GM19395 (cell line): ENCODE measurements at regions not wholly inside any gene's neighbourhood (a gene's known extent, or its start where the extent isn't known, plus 50 kb on each side); places are given as distances from the start of the nearest gene placed in this dataset.

Source experiments
- ATAC-seq: cut with Tn5 transposase; IDR thresholded peaks from one replicate; pipeline ENCODE4 v1.9.1; 2021; ENCODE audit warnings: mild to moderate bottlenecking, moderate library complexity; ENCODE audit not compliant: unreplicated experiment

DNA sequence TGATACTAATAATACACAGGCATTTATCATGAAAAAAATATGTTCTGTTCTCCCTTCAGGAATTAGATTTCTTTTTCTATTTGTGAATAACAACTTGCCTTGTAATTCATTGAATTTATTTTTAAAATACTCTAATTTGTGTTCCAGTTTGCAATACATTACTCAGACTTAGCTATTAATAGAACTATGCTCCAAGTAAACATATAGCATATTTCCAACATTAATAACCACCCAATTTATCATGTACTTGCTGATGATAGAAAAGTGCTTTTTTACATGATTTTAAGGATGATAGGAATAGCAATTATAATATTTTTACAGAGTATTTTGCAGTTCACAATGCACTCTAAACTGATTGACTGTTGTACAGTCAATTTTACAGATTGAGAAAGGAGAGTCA lies 338.8 kb upstream of the SEMA3D start:
- ATAC-seq = no peak

DNA sequence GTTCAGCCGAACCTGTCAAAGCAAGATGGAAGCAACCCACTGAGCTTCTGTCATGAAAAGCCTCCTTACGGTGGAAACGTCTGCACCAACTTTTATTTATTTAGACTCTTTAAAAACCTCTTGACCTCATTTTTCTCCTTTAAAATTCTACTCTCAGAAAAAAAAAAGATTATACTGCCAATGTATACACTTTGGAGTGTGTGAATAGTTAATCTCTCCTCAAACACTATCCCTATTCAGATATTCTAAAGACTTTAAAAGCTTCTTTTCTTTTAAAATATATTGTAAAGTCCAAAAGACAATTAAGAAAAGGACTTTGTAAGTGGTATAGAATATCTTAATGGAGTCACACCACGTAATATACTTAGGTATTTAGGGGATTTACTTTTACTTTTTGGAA lies 335.2 kb upstream of the SEMA3D start:
- no peak for ATAC-seq

DNA sequence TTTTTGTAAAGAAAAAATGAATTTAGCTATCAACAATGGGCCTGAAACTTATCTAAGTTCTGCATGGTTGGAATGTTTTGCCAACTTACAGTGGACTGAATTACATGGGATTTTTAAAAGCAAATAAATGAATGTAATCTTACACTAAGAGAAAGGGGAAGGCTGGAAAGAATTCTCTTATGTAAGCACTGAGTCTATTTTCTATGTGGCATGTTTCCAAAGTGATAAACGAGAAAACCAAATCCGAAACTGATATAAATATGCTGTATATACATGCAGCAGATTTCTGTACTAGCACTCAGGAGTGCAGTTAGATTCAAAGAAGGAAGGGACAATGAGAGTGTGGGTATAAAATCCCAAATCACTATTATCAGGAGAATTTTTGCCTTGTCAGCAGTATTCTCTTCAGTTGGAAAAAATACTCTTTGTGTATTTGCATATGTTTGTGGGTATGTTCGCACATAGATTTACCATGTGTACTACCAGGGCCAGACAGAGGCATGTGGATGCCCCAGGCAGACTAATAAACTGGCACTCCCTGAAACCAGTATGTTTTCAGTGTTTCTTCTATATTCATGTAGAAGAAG lies 334.3 kb upstream of the SEMA3D start:
- no peak for ATAC-seq

DNA sequence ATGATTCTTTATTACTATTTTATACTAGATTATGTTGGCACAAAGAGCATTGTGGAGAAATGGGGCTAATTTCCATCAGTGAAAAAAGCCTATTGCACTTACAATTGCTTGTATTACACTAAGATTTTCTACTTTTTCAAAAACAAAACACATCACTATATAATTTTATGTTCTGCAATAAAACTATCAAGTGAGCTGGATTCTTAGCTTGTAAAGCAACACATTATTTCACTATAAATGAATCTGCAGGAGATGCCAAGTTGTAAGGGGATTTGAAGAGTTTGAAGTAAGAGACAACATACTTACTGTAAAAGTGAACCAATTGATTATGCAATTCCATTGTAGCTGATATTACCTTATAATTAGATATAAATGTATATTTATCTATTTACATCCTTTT lies 333.3 kb upstream of the SEMA3D start:
- ATAC-seq = no peak

DNA sequence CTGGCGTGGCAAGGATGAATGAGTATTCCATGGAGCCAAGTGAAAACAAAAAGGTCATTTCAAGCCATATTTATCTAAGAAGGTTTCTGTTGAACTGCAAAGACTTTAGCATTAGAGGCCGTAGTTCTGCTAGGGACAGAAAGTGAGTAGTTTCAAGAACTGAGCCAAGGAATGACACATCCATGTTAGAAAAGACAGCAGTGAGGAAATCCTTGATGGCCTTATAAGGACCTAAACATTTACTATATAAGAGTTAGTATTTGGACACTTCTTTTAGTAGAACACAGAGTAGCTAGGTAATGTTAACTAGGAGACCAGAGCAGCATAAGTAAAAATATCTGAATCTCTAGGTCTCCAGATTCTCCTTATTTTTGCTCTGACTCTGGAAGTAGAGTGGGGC lies 329.8 kb upstream of the SEMA3D start:
- ATAC-seq = no peak

DNA sequence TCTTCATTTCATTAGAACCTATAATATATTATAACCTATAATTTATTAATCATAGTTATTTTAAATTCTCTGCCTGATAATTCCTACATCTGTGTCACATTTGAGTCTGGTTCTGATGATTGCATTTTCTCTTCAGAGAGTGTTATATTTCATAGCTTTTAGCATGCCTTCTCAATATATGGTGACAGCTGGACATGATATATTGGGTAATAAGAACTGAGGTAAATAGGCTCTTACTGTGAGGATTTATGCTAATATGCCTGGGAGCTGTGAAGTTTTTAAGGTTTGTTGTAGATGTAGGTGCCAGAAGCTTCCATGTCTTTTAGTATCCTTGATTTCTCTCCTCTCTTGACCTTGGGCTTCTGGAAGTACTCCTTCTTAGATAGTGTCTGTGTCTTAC lies 325.9 kb upstream of the SEMA3D start:
- ATAC-seq = no peak

DNA sequence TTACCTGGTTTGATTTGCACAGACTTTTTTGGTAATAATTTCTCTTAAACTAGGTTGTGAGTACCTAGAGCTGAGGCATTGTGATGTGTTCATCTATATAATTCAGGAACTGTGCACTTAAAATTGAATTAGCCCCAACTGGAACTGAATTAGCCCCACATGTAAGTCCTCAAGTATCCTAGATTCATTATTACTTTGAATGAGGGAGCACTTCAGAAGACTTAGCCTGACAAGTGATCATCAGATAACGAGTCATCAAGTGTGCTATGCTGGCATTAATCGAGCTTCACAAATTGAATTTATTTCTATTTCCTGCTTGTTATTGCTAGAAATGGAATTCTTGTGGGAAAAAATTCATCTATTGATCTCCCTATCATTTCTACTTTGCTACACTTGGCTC lies 323.4 kb upstream of the SEMA3D start:
- no peak for ATAC-seq

DNA sequence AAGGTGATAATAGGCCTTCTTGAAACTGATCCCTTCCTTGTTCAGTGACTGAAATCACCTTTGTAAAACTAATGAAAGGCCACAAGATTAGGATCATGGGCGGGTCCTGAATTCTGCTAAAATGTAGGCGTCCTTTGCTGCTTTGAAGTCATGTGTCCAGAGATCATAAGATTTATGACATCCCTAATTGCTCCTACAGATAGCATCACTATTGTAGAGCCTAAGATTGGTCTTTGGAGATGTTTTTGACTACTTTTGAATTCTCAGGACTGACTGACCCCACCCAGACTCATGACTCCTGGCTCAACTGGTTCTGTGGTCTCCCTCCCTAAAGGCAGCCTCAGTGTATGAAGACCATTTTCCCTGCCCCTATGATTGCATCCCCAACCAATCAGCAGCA lies 322.6 kb upstream of the SEMA3D start:
- no peak for ATAC-seq

DNA sequence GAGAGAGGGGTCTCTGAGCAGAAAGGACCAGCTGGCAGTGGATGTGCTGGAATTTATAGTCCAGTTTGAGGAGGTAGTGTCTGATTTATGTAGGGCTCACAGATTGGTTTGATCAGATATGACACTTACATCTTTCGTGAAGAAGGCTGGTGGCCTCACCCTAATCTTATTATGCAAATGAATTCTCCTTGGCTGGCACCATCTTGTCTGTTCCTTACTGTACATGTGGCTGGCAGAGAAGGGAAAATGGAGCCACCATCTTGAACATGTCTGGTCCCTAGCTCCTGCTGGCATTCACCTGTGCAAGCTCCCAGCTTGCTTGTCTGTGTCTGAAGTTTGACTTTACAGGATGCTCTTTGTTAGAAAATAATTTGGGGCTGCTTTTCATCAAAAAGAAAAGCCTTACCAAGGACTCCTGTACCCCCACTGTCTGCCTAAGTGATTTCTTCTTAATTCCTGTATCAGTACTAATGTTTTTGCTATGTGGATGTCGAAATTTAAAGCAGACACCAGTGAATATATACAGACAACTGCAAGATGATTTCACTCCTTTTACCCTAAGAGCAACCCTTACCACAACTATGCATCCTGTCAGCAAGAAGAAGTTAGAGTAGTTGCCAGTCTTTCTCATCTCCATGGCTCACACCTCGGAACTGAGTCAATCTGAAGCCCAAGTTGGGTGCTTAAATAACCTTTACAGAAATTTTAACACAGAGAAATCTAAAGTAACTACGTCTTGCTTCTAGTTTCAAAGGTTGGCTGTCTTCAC lies 322.0 kb upstream of the SEMA3D start:
- no peak for ATAC-seq

DNA sequence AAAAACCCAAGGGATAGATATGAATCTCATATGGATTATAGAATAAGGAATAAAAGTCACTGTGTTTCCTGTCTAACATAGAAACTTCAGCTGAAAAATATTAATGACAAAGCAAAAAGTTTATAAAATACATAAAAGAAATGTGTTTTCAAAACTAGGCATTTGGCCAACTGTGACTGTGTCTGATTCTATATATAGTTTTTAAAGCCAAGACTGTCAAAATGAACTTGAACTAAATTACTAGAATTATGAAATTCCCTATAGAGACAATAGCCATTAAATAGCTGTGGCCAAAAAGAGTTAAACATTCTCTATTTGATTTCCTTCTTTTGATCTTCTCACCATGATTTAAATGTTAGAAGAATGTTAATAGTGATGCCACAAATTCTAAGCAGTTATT lies 311.2 kb upstream of the SEMA3D start:
- no peak for ATAC-seq

DNA sequence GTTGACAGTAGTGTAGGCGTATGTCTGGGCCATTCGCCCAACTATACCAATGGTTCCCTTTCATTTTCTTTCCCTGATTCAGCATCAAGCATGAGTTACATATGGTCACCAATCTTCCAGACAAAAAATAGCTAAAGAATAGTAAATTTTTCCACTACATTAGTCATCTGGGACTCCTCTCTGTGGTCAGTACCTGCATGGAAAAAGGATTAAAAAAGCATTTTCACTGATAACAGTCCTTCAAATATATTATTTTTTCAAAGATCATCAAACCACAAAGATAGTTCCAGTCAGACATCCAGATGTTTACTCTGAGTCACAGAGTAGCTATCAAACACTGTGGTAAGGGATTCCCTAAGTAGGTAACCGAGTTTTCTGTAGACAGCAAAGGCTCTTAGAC lies 302.6 kb upstream of the SEMA3D start:
- no peak for ATAC-seq

DNA sequence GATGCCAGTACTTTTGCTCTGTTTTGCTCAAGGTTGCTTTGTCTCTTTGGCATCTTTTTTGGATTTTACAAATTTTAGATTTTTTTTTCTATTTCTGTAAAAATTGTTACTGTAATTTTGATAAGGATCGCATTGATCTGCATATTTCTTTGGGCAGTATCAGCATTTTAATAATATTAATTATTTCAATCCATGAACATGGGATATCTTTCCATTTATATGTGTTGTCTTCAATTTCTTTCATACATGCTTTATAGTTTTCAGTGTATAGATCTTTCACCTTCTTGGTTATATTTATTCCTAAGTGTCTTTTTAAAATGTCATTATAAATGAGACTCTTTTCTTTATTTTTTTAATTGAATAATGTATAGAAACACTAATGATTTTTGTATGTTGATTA lies 301.6 kb upstream of the SEMA3D start:
- no peak for ATAC-seq

DNA sequence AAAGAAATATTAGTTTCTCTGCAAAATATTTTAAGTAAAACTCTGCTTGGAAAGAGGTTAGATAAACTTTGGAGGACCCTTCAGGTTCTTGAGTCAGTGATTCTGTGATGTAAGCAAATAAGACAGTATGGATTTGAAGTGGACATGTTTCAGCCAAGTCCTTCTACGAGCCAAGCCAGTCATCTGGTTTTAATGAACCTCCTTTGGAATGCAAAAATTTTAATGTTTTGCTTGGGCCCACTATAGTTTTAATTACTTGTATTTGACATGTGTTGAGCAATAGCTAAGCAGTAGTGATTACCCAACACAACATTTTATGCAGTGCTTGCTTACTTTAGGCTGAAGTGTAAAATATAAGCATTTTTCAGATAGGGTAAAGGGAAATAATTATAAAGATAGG lies 296.3 kb upstream of the SEMA3D start:
- ATAC-seq = no peak

DNA sequence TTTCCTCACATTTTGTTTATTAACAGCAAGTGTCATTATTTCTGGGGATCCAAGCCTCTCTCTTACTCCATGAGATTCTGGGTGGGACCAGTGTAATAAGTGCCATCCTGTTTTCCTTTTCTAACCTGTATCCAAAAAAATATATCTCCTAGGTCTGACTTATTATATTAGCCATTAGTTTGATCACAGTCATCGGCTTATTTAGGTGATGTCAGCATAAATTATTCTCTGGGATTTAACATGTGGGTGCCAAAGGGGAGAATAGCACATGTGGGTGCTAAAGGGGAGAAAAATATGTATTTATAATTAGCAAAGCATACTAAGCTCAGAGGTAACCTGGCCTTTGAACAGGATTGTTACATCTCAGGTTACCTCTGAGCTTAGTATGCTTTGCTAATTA lies 293.8 kb upstream of the SEMA3D start:
- ATAC-seq = no peak

DNA sequence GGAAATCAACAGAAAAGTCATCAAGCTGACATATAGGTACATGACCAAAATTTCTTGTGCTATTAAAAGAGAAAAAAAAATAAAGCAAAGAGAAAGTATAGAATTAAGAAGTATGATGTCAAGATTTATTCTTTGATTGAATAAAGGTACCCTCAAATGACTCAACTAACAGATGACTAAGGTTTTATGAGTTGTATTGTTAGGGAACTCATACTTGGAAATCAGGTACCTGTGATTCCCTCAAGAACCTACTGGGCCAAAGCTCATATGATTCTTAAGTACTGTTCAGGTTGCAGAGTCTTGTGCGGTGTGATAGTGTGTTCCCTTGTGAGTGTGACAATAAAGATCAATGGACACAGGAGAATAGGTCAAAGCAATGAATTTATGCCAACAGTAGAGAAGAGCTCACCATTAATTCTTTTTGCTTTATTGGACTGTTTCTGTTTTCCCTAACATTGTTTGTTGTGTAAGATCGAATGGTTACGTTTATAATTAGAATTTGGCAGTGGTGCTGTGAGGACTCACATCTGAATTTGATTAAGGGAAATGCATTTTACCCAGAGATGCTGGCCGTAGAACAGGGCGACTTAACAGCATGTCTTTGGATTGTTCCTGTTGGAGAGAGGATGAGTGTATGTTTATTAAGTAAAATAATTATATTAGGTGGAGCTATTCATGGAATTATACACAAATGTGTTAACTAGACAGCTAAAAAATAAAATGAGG lies 293.2 kb upstream of the SEMA3D start:
- ATAC-seq = no peak

DNA sequence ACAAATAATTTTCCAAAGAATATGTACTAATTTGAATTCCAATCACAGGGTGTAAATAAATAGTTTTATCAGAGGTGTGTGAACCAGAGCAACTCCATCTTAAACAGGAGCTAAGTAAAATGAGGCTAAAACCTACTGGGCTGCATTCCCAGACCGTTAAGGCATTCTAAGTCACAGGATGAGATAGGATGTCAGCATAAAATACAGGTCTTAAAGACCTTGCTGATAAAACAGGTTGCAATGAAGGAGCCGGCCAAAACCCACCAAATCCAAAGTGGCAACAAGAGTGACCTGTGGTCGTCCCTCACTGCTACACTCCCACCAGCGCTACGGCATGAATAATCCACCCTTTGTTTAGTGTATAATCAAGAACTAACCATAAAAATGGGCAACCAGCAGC lies 291.7 kb upstream of the SEMA3D start:
- no peak for ATAC-seq

DNA sequence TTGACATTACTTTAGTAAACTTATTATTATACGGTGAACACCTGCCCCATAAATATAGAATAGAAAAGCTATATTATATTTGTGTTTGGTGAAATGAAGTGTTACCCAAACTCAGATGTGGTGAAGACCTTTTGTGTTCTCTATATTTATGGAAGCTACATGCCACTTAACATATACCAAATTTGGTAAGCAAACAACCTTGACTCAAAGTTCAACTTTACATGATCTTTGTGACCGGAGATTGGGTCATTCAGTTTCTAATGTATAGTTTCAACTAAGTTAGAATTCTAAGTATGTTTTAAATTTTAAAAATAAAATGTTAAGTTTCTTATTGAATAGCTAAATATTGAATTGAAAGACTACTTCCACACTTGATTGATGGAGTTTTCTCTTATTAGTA lies 288.6 kb upstream of the SEMA3D start:
- no peak for ATAC-seq

DNA sequence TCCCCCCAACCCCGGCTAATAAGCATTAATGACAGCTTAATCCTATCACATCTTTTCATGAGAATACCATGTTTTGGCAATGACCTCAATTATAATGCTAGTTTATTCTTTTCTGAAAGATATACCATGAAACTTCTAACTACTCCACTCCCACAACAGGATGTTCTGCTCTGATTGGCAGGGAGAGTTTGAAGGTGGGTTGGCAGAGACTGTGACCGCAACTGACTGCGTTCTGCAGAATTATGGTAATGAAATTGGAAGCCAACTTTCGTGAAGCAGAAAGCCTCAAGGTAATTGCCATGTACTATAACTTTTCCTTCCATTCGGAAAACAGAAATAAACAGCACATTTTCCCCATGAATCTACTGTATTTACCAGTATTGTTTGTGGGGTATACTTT lies 288.2 kb upstream of the SEMA3D start:
- no peak for ATAC-seq

DNA sequence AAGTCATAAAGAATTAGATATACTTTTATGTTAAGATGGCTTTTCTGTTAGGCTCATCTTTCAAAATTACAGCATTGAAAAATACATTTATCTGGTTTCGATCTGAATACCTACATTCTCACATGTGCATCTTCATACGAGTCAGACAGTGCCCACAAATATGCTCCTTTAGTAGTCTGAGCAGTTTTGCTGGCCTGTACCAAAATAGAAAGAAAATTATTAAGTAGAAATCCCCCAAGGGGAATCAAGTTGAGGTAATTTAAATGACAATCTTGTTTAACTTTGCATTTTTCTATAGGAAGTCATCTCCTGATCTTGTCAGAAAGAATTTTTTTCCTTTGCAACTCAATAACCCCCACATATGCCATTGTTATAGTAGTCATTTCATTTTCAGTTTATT lies 287.4 kb upstream of the SEMA3D start:
- ATAC-seq = peak; percentile 76

DNA sequence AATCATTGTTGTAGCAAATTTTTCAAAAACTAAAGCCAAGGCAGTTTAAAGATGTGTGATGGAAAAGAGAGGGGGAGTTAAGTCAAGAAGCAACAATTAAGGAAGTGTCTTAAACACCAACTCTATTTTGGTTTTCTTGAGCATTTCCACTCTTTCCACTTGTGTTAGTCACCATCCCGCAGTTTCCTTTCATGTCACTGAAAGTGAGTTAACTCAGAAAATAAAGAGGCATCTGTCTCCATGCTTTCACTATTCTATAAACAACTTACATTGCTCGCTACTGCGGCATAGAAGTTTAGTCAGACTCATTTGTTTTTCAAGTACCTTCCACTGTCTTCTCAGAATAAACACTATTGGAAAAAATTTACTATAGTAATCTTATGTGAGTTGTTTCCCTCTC lies 284.9 kb upstream of the SEMA3D start:
- peak; percentile 56 for ATAC-seq

DNA sequence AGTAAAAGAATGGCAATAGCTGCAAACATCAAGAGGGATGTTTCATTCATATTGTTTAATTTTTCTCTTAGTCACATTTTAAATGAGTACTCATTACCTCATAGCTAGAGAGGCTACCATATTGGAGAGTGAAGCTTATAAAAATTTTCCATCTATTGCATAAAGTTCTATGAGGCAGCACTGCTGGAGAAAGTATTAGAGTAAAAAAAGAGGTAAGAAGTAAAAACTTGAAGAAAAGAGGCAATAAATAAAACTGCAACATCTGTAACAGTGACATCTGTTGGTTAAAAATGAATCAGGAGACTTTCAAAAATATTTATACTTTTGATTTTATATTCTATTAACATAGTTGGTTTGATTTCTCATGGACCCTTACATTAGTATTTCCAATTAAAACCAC lies 284.5 kb upstream of the SEMA3D start:
- ATAC-seq = no peak

DNA sequence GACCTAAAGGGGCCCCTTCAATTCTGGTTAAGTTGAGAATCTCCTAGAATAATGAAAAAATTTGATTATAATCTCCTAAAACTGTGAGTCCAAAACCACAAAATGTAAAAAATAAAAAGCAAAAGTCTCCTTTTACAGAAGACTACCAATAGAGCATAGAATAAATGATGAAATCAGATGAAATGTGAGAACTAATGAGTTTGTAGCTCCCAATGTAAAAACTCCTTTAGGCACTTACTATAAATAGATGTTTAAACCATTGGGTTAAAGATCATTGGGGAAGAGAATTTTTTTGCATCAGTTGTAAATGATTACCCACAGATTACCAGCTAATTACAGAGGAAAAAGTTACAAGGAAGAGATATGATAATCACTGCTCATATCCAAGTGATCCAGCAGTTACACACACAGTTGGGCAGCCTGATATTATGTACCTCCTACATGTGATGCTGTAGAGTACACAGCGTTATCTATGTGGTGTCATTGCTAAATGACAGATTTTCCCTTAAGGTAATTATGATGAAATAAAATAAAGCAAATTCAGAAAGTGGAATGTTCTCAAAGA lies 282.7 kb upstream of the SEMA3D start:
- ATAC-seq = no peak
